GM23338 (cell line): ENCODE measurements at regions not wholly inside any gene's neighbourhood (a gene's known extent, or its start where the extent isn't known, plus 50 kb on each side); places are given as distances from the start of the nearest gene placed in this dataset.

Experiments
- CREB1 ChIP-seq: fragments of 250-450 bp; sonication (Bioruptor Pico); IDR thresholded peaks from 2 replicates; pipeline ENCODE4 v1.5.0; 2020; ENCODE audit warnings: low read depth, mild to moderate bottlenecking, moderate library complexity
- JUNB ChIP-seq: IDR thresholded peaks from one replicate; pipeline ENCODE4 v1.6.1; 2016; ENCODE audit warnings: antibody characterized with exemption; ENCODE audit not compliant: unreplicated experiment
- POLR2AphosphoS5 ChIP-seq: IDR thresholded peaks from 2 replicates; pipeline ENCODE4 v1.6.1; 2016; ENCODE audit warnings: antibody characterized with exemption, low read depth
- REST ChIP-seq: IDR thresholded peaks from one replicate; pipeline ENCODE4 v1.6.1; 2018; ENCODE audit warnings: antibody characterized with exemption; ENCODE audit not compliant: unreplicated experiment
- TF ChIP-seq, protein P1 (sequence below): fragments of 250-450 bp; sonication (Bioruptor Pico); IDR thresholded peaks from 2 replicates; pipeline ENCODE4 v1.5.0; 2020; ENCODE audit warnings: mild to moderate bottlenecking, moderate library complexity
- TF ChIP-seq, protein P2 (sequence below): IDR thresholded peaks from 2 replicates; pipeline ENCODE4 v1.6.1; 2016; ENCODE audit warnings: antibody characterized with exemption

GRCh38 chr22:27447289-27447688 is 354.3 kb downstream of the MN1 start (continued):
- TF ChIP-seq REST (no peak), POLR2AphosphoS5 (no peak), CREB1 (CRISPR knock-in tag) (no peak), JUNB (no peak)
- TF ChIP-seq, protein P1, sequence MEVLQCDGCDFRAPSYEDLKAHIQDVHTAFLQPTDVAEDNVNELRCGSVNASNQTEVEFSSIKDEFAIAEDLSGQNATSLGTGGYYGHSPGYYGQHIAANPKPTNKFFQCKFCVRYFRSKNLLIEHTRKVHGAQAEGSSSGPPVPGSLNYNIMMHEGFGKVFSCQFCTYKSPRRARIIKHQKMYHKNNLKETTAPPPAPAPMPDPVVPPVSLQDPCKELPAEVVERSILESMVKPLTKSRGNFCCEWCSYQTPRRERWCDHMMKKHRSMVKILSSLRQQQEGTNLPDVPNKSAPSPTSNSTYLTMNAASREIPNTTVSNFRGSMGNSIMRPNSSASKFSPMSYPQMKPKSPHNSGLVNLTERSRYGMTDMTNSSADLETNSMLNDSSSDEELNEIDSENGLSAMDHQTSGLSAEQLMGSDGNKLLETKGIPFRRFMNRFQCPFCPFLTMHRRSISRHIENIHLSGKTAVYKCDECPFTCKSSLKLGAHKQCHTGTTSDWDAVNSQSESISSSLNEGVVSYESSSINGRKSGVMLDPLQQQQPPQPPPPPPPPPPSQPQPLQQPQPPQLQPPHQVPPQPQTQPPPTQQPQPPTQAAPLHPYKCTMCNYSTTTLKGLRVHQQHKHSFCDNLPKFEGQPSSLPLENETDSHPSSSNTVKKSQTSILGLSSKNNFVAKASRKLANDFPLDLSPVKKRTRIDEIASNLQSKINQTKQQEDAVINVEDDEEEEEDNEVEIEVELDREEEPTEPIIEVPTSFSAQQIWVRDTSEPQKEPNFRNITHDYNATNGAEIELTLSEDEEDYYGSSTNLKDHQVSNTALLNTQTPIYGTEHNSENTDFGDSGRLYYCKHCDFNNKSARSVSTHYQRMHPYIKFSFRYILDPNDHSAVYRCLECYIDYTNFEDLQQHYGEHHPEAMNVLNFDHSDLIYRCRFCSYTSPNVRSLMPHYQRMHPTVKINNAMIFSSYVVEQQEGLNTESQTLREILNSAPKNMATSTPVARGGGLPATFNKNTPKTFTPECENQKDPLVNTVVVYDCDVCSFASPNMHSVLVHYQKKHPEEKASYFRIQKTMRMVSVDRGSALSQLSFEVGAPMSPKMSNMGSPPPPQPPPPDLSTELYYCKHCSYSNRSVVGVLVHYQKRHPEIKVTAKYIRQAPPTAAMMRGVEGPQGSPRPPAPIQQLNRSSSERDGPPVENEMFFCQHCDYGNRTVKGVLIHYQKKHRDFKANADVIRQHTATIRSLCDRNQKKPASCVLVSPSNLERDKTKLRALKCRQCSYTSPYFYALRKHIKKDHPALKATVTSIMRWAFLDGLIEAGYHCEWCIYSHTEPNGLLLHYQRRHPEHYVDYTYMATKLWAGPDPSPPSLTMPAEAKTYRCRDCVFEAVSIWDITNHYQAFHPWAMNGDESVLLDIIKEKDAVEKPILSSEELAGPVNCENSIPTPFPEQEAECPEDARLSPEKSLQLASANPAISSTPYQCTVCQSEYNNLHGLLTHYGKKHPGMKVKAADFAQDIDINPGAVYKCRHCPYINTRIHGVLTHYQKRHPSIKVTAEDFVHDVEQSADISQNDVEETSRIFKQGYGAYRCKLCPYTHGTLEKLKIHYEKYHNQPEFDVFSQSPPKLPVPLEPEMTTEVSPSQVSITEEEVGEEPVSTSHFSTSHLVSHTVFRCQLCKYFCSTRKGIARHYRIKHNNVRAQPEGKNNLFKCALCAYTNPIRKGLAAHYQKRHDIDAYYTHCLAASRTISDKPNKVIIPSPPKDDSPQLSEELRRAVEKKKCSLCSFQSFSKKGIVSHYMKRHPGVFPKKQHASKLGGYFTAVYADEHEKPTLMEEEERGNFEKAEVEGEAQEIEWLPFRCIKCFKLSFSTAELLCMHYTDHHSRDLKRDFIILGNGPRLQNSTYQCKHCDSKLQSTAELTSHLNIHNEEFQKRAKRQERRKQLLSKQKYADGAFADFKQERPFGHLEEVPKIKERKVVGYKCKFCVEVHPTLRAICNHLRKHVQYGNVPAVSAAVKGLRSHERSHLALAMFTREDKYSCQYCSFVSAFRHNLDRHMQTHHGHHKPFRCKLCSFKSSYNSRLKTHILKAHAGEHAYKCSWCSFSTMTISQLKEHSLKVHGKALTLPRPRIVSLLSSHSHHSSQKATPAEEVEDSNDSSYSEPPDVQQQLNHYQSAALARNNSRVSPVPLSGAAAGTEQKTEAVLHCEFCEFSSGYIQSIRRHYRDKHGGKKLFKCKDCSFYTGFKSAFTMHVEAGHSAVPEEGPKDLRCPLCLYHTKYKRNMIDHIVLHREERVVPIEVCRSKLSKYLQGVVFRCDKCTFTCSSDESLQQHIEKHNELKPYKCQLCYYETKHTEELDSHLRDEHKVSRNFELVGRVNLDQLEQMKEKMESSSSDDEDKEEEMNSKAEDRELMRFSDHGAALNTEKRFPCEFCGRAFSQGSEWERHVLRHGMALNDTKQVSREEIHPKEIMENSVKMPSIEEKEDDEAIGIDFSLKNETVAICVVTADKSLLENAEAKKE (CRISPR knock-in tag): no peak
- TF ChIP-seq, protein P2, sequence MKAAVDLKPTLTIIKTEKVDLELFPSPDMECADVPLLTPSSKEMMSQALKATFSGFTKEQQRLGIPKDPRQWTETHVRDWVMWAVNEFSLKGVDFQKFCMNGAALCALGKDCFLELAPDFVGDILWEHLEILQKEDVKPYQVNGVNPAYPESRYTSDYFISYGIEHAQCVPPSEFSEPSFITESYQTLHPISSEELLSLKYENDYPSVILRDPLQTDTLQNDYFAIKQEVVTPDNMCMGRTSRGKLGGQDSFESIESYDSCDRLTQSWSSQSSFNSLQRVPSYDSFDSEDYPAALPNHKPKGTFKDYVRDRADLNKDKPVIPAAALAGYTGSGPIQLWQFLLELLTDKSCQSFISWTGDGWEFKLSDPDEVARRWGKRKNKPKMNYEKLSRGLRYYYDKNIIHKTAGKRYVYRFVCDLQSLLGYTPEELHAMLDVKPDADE: no peak
